ENCODE measurements at regions not wholly inside any gene's neighbourhood (a gene's known extent, or its start where the extent isn't known, plus 50 kb on each side); places are given as distances from the start of the nearest gene placed in this dataset.
"Not testable (repeated sequence)": the region's sequence is repeated elsewhere in the genome, so short reads cannot be mapped to it uniquely, and the experiment has no call there.

DNA sequence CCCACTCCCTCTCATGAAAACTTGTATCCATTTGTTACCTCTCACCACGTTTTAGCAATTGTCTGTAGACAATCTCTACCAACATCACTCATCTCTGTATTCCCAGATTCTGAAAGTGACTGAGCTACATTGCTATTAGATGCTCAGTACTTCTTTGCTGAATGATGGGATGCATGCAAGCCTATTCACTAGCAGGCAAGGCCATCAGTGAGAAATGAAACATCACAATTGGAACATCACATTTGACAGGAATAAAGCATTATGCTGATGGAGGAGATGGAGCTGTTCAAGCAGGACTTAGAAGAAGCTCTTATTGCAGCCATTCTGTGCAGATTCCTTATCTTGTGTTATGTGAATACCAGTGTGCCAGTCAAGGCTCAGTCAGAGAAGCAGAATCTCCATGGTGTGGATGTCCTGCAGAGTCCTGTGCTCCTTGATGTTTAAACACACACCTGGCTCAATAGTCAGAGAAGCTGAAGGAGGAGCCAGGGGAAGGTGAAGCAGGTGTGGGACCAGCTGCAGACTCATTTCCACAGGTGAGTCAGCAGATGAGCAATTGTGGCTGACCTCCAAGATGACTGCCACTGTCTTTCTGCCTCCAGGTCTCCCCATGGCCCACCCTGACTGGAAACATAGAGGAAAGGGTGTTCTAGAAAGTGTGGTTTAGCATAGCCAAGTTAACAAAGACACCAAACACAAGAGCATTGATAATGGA is 965.5 kb downstream of the GRID1 start:
- Histone ChIP-seq H3K4me3 (no peak overlapping the region), H3K4me1 (no peaks in the 10 kb centered on the region), H3K27me3 (no peaks in the 10 kb centered on the region), H3K36me3 (no peaks in the 10 kb centered on the region), H3K9me3 (no peaks in the 10 kb centered on the region), H3K27ac (no peak overlapping the region)
- no peak for DNase-seq (ENCODE audit: low spot score in 2 of 2)
- 31 to 36% methylated on average over 1 of the region's 1 CpG for WGBS, 2 donors
- TF ChIP-seq POLR2A (IDR thresholded peaks at IDR 0.05) (no peak), EP300 (IDR thresholded peaks at IDR 0.05) (no peak)
- TF ChIP-seq, protein P1, sequence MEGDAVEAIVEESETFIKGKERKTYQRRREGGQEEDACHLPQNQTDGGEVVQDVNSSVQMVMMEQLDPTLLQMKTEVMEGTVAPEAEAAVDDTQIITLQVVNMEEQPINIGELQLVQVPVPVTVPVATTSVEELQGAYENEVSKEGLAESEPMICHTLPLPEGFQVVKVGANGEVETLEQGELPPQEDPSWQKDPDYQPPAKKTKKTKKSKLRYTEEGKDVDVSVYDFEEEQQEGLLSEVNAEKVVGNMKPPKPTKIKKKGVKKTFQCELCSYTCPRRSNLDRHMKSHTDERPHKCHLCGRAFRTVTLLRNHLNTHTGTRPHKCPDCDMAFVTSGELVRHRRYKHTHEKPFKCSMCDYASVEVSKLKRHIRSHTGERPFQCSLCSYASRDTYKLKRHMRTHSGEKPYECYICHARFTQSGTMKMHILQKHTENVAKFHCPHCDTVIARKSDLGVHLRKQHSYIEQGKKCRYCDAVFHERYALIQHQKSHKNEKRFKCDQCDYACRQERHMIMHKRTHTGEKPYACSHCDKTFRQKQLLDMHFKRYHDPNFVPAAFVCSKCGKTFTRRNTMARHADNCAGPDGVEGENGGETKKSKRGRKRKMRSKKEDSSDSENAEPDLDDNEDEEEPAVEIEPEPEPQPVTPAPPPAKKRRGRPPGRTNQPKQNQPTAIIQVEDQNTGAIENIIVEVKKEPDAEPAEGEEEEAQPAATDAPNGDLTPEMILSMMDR (IDR thresholded peaks at IDR 0.05) = no peak

DNA sequence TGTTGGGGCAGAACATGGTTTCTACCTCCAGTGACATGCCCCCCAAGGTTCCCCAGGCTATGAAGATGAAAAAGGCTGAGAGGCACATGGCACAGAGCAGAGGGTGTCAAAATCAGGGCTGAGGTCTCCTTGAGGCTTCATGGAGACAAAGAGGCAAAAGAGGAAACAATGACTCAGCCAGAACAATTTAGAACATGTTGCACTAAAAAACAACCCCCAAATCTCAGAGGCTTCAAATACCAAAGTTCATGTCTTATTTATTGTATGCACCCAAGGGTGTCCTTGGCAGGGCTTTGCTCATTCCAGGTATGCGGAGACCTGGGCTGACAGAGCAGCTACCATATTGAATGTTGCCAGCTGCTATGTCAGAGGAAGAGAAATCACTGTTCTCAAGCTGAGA is 964.1 kb downstream of the GRID1 start:
- Histone ChIP-seq H3K27me3 (no peaks in the 10 kb centered on the region), H3K9me3 (no peaks in the 10 kb centered on the region), H3K36me3 (no peaks in the 10 kb centered on the region), H3K4me1 (no peaks in the 10 kb centered on the region), H3K27ac (no peak overlapping the region), H3K4me3 (no peak overlapping the region)
- 80 to 85% methylated on average over 1 of the region's 1 CpG for WGBS, 2 donors
- DNase-seq (ENCODE audit: low spot score in 2 of 2) = no peak
- TF ChIP-seq EP300 (IDR thresholded peaks at IDR 0.05) = no peak
- no peak for TF ChIP-seq POLR2A (IDR thresholded peaks at IDR 0.05)
- TF ChIP-seq, protein P1 (IDR thresholded peaks at IDR 0.05) = no peak

DNA sequence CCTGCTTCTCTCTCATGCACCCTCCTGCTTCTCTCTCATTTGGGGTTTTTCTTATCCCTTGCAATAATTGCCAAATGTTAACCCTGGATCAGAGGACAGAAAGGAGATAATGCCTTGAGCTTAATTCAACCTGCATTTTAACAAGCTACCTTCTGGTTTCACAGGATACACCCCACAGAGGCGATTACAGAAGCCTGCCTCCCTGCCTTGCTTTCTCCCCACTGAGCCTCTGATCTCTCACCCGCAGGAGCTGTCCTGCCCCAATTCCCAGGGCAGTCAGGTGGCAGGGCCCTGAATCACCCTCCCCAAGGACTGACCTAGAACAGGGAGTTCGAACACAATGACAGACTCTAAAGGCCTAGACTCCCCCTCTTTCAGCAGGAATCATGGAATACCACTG is 959.5 kb downstream of the GRID1 start:
- WGBS, 2 donors = 59 to 62% methylated on average over 3 of the region's 3 CpGs
- no peak for TF ChIP-seq POLR2A (IDR thresholded peaks at IDR 0.05)
- TF ChIP-seq, protein P1 (IDR thresholded peaks at IDR 0.05) = no peak
- H3K4me3 ChIP-seq = no peak overlapping the region

DNA sequence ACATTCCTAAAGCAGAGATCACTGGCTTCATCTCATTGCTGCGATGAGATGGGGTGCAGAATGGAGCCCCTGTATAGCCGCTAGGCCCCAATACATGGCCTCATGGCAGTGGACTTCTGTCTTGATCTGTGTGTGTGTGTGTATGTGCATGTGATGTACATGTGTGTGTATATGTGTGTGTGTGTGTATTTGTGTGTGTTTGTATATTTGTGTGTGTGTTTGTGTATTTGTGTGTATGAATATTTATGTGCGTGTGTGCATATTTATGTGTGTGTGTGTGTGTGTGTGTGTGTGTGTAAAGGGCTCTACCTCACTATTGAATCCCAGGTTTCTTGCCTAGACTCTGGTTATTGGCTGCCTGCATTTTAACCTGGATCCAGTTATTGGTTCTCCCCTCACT is 958.2 kb downstream of the GRID1 start:
- Histone ChIP-seq H3K4me1 (no peaks in the 10 kb centered on the region), H3K27me3 (no peaks in the 10 kb centered on the region), H3K27ac (no peak overlapping the region), H3K9me3 (peaks cover 0 to 12% (median 0%) of the 10 kb centered on the region in 4 donors), H3K4me3 (no peak overlapping the region), H3K36me3 (no peaks in the 10 kb centered on the region)
- no peak for DNase-seq (ENCODE audit: low spot score in 2 of 2)
- TF ChIP-seq POLR2A (IDR thresholded peaks at IDR 0.05) = no peak
- TF ChIP-seq EP300 (IDR thresholded peaks at IDR 0.05) = no peak
- TF ChIP-seq, protein P1 (IDR thresholded peaks at IDR 0.05) = no peak
- 93 to 100% methylated on average over 3 of the region's 3 CpGs for WGBS, 2 donors

More for the DNA sequence above, 959.5 kb downstream of the GRID1 start:
- Histone ChIP-seq H3K27ac (no peak overlapping the region), H3K9me3 (peaks cover 0 to 12% (median 0%) of the 10 kb centered on the region in 4 donors), H3K4me1 (no peaks in the 10 kb centered on the region), H3K36me3 (no peaks in the 10 kb centered on the region), H3K27me3 (no peaks in the 10 kb centered on the region)
- no peak for DNase-seq (ENCODE audit: low spot score in 2 of 2)

DNA sequence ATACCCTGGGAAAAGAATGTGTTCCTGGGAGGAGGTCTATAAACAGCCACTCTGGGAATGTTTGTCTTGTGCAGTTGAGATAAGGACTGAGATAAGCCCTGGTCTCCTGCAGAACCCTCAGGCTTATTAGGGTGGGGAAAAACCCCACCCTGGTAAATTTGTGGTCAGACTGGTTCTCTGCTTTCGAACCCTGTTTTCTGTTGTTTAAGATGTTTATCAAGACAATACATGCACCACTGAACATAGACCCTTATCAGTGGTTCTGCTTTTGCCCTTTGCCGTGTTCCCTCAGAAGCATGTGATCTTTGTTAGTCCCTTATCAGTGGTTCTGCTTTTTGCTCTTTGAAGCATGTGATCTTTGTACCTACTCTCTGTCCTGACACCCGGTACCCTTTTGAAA is 956.0 kb downstream of the GRID1 start:
- H3K27me3 ChIP-seq; H3K36me3 ChIP-seq; DNase-seq (ENCODE audit: low spot score in 2 of 2); H3K4me3 ChIP-seq; H3K27ac ChIP-seq; H3K4me1 ChIP-seq: not testable (repeated sequence)
- H3K9me3 ChIP-seq = peaks cover 0 to 12% (median 0%) of the 10 kb centered on the region in 4 donors
- WGBS, 2 donors = 84 to 88% methylated on average over 3 of the region's 3 CpGs
